Loucy (cell line): ENCODE measurements at regions not wholly inside any gene's neighbourhood (a gene's known extent, or its start where the extent isn't known, plus 50 kb on each side); places are given as distances from the start of the nearest gene placed in this dataset.

Source experiments
- H2AFZ ChIP-seq: fragments of 200-600 bp; sonication (generic); 2 replicates; pipeline ENCODE4 v1.6.0; 2016; ENCODE audit warnings: antibody characterized with exemption, mild to moderate bottlenecking, low read length, moderate library complexity
- H3F3A ChIP-seq: fragments of 200-600 bp; 2 replicates; pipeline ENCODE4 v1.6.0; 2016; ENCODE audit warnings: antibody characterized with exemption, low read depth, mild to moderate bottlenecking
- H3K27me3 ChIP-seq: fragments of 200-600 bp; sonication (generic); 2 replicates; pipeline ENCODE4 v1.6.1; 2014; ENCODE audit warnings: low read length, mild to moderate bottlenecking; ENCODE audit not compliant: insufficient read depth, poor library complexity, severe bottlenecking
- H3K36me3 ChIP-seq: fragments of 200-600 bp; sonication (generic); 2 replicates; pipeline ENCODE4 v1.6.1; 2016; ENCODE audit warnings: low read length; ENCODE audit not compliant: insufficient read depth
- H3K4me1 ChIP-seq: fragments of 200-600 bp; sonication (generic); 2 replicates; pipeline ENCODE4 v1.5.1; 2014; ENCODE audit warnings: low read length, mild to moderate bottlenecking; ENCODE audit not compliant: insufficient read depth, poor library complexity, severe bottlenecking
- H3K4me2 ChIP-seq: fragments of 200-600 bp; sonication (generic); 2 replicates; pipeline ENCODE4 v1.6.0; 2014; ENCODE audit warnings: antibody characterized with exemption, low read length, low read depth, mild to moderate bottlenecking; ENCODE audit not compliant: poor library complexity, severe bottlenecking
- H3K4me3 ChIP-seq: fragments of 200-600 bp; sonication (generic); 2 replicates; pipeline ENCODE4 v1.5.1; 2014; ENCODE audit warnings: low read length, mild to moderate bottlenecking, mixed read lengths; ENCODE audit not compliant: poor library complexity, severe bottlenecking
- H3K79me2 ChIP-seq: fragments of 200-600 bp; sonication (generic); 2 replicates; pipeline ENCODE4 v1.6.1; 2014; ENCODE audit warnings: low read length; ENCODE audit not compliant: insufficient read depth
- H3K9ac ChIP-seq: fragments of 200-600 bp; sonication (generic); 2 replicates; pipeline ENCODE4 v1.6.0; 2014; ENCODE audit warnings: mild to moderate bottlenecking, low read depth, low read length, moderate library complexity; ENCODE audit not compliant: poor library complexity, severe bottlenecking
- H3K9me2 ChIP-seq: fragments of 200-600 bp; sonication (generic); replicated peaks from 2 replicates; pipeline ENCODE4 v1.6.1; 2016; ENCODE audit warnings: low read depth, low read length, mixed read lengths
- H3K9me3 ChIP-seq: fragments of 200-600 bp; sonication (generic); 2 replicates; pipeline ENCODE4 v1.6.1; 2014; ENCODE audit warnings: mild to moderate bottlenecking, antibody characterized with exemption, low read length, low read depth; ENCODE audit not compliant: insufficient read depth
- H4K20me1 ChIP-seq: fragments of 200-600 bp; sonication (generic); 2 replicates; pipeline ENCODE4 v1.6.0; 2014; ENCODE audit warnings: antibody characterized with exemption, low read length, mild to moderate bottlenecking; ENCODE audit not compliant: insufficient read depth, poor library complexity, severe bottlenecking
- EZH2phosphoT487 ChIP-seq: fragments of 200-600 bp; IDR thresholded peaks from 2 replicates; pipeline ENCODE4 v1.6.1; 2018; ENCODE audit warnings: antibody characterized with exemption, mild to moderate bottlenecking, moderate library complexity, borderline replicate concordance
- TF ChIP-seq, protein P1 (sequence below): fragments of 200-600 bp; sonication (generic); conservative IDR thresholded peaks from 2 replicates; pipeline ENCODE4 v1.5.1; 2014; ENCODE audit warnings: mild to moderate bottlenecking, antibody characterized with exemption, low read length

DNA sequence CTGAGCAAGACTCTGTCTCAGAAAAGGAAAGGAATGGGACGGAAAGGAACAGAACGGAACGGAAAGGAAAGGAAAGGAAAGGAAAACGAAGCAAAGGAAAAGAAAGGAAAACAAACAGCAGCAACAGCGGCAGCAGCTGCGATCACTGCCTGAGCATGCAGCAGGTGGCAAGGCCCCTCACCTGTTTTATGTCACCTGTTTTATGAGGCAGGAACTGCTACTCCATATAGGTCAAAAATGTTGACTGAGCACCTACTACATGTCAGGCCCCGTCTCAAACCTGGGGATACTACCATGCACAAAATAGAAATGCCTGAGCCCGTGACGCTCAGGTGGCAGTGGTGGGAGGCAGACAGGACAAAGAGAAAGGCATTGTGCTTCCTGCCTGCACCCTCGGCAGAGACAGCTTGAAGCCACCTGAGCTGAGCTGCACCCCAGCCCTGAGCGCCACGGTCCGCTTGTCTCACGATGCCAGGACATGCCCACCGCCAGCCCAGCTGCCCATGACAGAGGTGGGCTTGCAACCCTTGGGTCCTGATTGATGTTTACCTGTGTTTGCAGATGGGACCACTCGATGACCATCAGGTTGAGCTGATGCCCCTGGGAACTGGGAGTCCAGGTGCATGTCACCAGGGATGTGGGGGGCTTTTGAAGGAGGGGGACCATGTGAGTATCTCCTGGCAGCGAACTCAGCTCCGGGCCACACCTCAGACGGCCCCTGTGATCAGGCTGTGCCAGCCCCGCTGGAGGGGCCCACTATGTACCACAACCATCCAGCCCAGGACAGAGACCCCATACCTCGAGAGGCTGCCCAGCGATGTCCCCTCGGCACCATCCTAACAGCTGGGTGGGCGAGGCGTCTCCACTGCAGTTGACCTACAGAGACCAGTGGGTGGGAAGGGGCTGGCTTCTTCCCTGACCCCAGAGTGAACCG lies 77.4 kb downstream of the RMI2 start:
- no peak overlapping the region for H3K9ac ChIP-seq
- no peak overlapping the region for H2AFZ ChIP-seq

GRCh38 chr16:11423315-11424117 lies 78.3 kb downstream of the RMI2 start:
- TF ChIP-seq EZH2phosphoT487: no peak
- TF ChIP-seq, protein P1, sequence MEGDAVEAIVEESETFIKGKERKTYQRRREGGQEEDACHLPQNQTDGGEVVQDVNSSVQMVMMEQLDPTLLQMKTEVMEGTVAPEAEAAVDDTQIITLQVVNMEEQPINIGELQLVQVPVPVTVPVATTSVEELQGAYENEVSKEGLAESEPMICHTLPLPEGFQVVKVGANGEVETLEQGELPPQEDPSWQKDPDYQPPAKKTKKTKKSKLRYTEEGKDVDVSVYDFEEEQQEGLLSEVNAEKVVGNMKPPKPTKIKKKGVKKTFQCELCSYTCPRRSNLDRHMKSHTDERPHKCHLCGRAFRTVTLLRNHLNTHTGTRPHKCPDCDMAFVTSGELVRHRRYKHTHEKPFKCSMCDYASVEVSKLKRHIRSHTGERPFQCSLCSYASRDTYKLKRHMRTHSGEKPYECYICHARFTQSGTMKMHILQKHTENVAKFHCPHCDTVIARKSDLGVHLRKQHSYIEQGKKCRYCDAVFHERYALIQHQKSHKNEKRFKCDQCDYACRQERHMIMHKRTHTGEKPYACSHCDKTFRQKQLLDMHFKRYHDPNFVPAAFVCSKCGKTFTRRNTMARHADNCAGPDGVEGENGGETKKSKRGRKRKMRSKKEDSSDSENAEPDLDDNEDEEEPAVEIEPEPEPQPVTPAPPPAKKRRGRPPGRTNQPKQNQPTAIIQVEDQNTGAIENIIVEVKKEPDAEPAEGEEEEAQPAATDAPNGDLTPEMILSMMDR: no peak
- H2AFZ ChIP-seq: peak overlapping the region; percentile 75; the same call in 1 of the 2 replicates

More for the DNA sequence above, 77.4 kb downstream of the RMI2 start:
- Histone ChIP-seq H4K20me1 (no peaks in the 10 kb centered on the region), H3K36me3 (no peaks in the 10 kb centered on the region), H3K9me3 (no peaks in the 10 kb centered on the region), H3K27me3 (no peaks in the 10 kb centered on the region), H3K4me1 (peaks cover 7% of the 10 kb centered on the region), H3K4me3 (no peak overlapping the region), H3K4me2 (no peak overlapping the region), H3F3A (no peaks in the 10 kb centered on the region), H3K79me2 (no peaks in the 10 kb centered on the region), H3K9me2 (no peaks in the 10 kb centered on the region)
- TF ChIP-seq, protein P1: no peak
- no peak for TF ChIP-seq EZH2phosphoT487

GRCh38 chr16:11424118-11424460 lies 78.8 kb downstream of the RMI2 start:
- H3K27me3 ChIP-seq: no peaks in the 10 kb centered on the region
- H3K9me3 ChIP-seq: no peaks in the 10 kb centered on the region
- H3K4me3 ChIP-seq: no peak overlapping the region
- H4K20me1 ChIP-seq: no peaks in the 10 kb centered on the region
- H2AFZ ChIP-seq: no peak overlapping the region
- peak overlapping the region; percentile 27 for H3K9ac ChIP-seq
- H3K79me2 ChIP-seq: no peaks in the 10 kb centered on the region
- H3F3A ChIP-seq: no peaks in the 10 kb centered on the region
- H3K4me1 ChIP-seq: peaks cover 7% of the 10 kb centered on the region
- H3K9me2 ChIP-seq: no peaks in the 10 kb centered on the region
- H3K4me2 ChIP-seq: no peak overlapping the region
- TF ChIP-seq EZH2phosphoT487: no peak
- TF ChIP-seq, protein P1: no peak
- no peaks in the 10 kb centered on the region for H3K36me3 ChIP-seq

More at GRCh38 chr16:11423315-11424117, 78.3 kb downstream of the RMI2 start:
- Histone ChIP-seq H3K9me3 (no peaks in the 10 kb centered on the region), H4K20me1 (no peaks in the 10 kb centered on the region), H3K9me2 (no peaks in the 10 kb centered on the region), H3K27me3 (no peaks in the 10 kb centered on the region), H3K9ac (peak overlapping the region; percentile 27), H3K79me2 (no peaks in the 10 kb centered on the region), H3K36me3 (no peaks in the 10 kb centered on the region), H3K4me3 (no peak overlapping the region), H3K4me1 (peaks cover 7% of the 10 kb centered on the region), H3F3A (no peaks in the 10 kb centered on the region), H3K4me2 (no peak overlapping the region)
